ENCODE measurements at regions not wholly inside any gene's neighbourhood (a gene's known extent, or its start where the extent isn't known, plus 50 kb on each side); places are given as distances from the start of the nearest gene placed in this dataset.

GRCh38 chr11:28618416-28618815 is 510.2 kb downstream of the METTL15 start:
- TF ChIP-seq CTCF (IDR thresholded peaks at IDR 0.05; ENCODE audit: low read depth, low read length, poor library complexity, severe bottlenecking) (no peak), EZH2phosphoT487 (IDR thresholded peaks at IDR 0.05; ENCODE audit: borderline replicate concordance, low read length) (no peak)

All from DOHH2 (cell line).